Activated CD8-positive, alpha-beta memory T cell treated with anti-CD3 and anti-CD28 coated beads, Interleukin-2, amount 50 U/mL, for 24 hours (primary cell): ENCODE measurements at regions not wholly inside any gene's neighbourhood (a gene's known extent, or its start where the extent isn't known, plus 50 kb on each side); places are given as distances from the start of the nearest gene placed in this dataset.

Source experiments
- DNase-seq: peaks from one replicate; pipeline ENCODE4 v3.0.0-alpha.2; 2020; ENCODE audit errors: extremely low read depth

DNA sequence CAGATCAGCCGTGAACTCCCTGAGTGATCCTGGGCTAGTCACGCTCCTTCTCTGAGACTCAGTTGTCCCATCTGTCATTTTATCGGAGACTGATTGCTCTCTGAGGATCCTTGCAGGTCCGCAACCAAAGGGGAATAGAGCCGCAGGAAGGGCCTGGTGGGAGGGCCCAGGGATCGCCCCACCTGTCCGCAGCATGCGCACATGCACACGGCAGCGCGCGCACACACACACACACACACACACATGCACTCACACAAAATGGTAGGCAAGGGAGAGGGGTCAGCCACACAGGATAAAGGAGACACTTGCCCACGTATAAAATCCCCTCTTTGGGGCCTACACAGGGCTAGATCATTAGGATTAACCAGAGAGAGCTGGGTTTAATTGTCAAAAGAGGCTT is 95.6 kb upstream of the FOXP4 start:
- no peak for DNase-seq

- no peak for DNase-seq
Observed at GRCh38 chr6:41451039-41451438, 95.1 kb upstream of the FOXP4 start.

DNA sequence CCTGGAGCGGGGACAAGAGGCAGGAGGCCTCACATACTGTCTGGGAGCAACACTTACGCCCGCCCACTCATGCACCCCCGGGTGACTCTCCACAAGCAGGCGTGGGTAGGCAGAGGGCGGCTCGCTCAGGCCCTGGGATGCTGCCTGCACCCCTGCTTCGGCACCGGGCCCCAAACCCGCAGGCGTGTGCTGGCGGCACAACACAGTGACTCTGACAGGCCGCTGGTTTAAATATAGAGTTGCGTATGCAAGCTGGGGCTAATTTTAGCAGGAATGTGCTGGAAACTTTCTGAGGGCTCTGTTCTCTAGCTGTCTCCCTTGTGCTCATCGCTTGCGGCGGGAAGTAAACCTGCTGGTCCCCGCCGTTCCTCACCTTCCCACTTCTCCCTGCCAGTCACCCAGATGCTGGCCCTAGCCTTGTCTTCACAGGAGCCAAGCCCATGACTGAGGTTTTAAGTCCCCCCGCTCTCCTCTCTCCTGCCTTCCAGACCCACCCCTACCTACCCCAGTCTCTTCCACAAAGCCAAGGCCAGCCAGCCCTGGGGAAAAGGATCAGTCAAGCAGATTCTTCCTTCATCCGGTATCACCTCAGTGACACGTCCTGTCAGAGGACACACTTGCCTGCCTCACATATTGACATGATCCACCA is 94.5 kb upstream of the FOXP4 start:
- no peak for DNase-seq

DNA sequence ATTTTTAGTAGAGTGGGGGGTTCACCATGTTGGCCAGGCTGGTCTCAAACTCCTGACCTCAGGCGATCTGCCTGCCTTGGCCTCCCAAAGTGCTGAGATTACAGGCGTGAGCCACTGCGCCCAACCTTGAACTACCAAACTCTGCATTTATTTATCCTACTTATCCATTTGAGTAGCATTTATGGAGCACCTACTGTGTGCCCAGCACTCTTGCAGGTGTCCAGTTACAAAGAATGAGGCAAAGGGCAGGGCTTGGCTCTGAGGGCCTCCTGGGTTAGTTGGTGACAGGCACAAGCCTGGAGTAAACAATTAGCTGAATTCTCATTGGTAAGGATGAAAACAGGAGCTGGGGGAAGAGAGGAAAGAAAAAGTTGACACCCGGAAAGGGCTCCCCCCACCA is 93.4 kb upstream of the FOXP4 start:
- no peak for DNase-seq

DNA sequence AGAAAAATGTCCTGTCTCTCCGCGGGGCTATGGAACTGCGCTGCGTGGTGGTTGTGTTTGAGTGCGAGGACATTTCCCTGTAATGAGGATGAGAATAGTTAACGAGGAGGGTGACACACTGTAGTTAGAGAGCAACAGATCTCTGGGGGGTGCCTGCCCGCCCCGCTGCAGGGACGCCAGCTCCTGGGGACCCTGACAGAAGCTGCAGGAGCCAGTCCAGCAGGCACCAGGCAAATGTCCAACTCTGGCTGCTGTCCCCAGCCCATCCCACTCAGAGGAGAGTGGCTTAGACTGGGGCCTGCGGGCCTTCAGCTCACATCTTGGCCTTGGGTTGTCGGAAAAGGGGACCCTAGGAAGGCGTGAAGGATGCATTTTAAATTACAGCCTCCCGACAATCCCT is 92.9 kb upstream of the FOXP4 start:
- no peak for DNase-seq

DNA sequence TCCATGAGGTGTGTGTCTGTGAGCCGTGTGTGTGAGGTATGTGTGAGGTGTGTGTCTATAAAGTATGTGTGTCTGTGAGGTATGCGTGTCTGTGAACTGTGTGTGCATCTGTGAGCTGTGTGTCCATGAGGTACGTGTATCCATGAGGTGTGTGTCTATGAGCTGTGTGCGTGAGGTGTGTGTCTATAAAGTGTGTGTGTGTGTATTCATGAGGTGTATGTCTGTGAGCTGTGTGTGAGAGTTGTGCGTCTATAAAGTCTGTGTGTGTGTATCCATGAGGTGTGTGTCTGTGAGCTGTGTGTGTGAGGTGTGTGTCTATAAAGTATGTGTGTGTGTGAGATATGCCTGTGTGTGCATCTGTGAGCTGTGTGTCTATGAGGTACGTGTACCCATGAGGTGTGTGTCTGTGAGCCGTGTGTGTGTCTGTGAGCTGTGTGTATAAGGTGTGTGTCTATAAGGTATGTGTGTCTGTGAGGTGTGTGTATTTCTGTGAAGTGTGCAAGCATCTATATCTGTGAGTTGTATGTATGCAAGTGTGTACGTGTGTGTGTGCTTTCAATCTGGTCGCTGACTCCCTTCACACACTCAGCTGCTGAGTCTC is 91.9 kb upstream of the FOXP4 start:
- DNase-seq = no peak

GRCh38 chr6:41455410-41455809 is 90.8 kb upstream of the FOXP4 start:
- DNase-seq = no peak

GRCh38 chr6:41455818-41456217 is 90.4 kb upstream of the FOXP4 start:
- DNase-seq = no peak

DNA sequence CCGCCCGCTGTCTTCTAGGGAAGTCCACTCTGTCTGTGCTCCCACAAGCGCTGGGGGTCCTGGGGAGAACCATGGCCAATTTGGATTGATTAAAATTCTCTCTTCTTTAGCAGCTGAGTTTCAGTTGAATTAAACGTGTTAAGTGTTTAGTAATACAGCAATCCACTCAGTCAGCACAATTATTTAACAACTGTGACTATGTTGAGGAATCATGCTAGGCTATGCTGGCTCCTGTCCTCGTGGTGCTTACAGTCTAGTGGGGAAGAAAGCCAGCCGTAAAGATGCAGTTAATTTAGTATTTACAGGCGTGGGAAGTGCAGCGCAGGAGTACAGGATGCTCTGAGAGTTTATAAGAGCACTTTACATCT is 88.9 kb upstream of the FOXP4 start:
- DNase-seq = no peak

GRCh38 chr6:41459738-41460137 is 86.4 kb upstream of the FOXP4 start:
- DNase-seq = no peak

DNA sequence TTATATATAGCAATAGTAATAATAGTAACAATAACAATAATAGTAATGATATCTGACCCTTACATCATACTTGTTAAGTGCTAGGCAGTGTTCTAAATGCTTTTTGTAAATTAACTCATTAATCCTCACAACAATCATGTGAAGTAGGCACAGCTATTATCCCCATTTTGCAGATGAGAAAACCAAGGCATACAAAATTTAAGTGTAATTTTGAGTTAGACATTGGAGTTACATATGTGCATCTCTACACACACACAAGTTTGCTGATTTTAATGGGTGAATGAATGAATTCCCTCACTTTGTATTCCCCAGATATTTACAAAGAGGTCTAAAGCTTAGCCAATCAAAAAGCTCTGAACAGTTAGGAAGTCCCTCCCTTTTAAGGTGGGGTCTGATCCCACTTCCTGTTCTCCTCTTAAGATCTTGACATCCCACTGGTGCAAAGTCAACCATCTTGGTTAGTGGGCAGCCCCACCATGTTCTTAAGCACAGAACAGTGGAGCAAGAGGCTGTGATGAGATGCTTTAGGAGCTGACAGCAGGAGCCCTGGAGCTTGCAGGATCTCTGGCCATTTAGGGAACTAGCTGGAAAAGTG is 85.3 kb upstream of the FOXP4 start:
- no peak for DNase-seq

GRCh38 chr6:41462033-41462432 is 84.1 kb upstream of the FOXP4 start:
- no peak for DNase-seq

- DNase-seq = no peak
Observed at GRCh38 chr6:41463062-41463930, 82.9 kb upstream of the FOXP4 start.

- no peak for DNase-seq
Observed at GRCh38 chr6:41464019-41464418, 82.2 kb upstream of the FOXP4 start.

DNA sequence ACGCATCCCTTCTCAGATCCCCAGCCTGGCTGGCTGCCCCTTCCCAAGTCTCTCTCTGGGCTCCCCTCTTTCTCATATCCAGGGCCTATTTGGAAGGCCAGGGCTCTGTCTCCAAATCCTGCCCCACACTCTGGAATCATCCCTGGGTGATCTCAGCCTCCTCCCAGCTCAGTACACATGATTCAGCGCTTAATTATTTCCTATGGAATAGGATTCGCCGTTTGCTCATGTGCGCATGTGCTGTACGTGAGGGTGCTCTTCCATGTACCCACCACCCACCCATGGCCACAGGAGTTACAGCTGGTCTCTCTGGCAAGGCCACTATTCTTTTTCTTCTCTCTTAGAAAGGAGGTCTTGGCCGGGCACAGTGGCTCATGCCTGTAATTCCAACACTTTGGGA is 81.7 kb upstream of the FOXP4 start:
- DNase-seq = no peak

DNA sequence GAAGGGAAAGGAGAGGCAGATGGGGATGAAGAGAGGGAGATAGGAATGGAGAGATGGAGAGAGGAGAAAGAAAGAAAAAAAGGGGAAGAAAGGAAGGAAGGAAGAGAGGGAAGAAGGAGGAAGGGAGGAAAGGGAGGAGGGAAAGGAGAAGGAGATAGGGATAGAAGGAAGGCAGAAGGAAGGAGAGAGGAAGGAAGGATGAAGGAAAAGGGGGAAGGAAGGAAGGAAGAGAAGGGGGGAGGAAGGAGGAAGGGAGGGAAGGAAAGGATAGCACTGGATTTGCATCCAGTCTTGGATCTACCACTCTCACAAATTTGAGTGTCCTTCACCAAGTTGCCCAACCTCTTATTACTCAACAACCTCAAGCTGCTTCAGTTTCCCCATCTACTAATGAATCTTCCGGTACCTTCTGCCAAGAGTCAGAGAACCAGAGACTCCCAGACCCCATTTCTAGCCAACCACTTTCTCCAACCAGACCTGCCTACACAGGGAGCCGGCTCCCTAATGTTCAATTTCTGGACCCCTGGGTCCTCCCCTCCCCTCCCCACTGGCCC is 79.7 kb upstream of the FOXP4 start:
- DNase-seq = no peak

DNA sequence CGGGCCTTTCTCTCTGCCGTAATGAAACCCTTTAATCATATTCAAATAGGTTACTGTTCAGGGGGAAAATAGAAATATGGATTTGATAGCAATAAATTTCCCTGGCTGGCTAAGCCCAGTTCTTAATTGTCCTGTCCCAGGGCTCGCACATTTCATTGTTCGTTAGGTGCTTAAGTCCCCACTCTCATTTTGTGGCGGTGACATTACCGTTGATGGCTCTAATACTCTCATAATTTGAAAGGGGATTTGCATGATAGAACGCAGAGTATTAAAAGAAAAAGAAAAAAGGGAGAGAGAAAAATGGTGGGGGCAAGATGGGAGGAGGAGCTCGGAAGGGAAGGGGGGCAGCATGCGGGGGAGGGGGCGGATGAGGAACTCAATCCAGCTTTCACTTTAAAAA is 79.1 kb upstream of the FOXP4 start:
- no peak for DNase-seq

GRCh38 chr6:41467627-41468404 is 78.4 kb upstream of the FOXP4 start:
- DNase-seq = no peak

DNA sequence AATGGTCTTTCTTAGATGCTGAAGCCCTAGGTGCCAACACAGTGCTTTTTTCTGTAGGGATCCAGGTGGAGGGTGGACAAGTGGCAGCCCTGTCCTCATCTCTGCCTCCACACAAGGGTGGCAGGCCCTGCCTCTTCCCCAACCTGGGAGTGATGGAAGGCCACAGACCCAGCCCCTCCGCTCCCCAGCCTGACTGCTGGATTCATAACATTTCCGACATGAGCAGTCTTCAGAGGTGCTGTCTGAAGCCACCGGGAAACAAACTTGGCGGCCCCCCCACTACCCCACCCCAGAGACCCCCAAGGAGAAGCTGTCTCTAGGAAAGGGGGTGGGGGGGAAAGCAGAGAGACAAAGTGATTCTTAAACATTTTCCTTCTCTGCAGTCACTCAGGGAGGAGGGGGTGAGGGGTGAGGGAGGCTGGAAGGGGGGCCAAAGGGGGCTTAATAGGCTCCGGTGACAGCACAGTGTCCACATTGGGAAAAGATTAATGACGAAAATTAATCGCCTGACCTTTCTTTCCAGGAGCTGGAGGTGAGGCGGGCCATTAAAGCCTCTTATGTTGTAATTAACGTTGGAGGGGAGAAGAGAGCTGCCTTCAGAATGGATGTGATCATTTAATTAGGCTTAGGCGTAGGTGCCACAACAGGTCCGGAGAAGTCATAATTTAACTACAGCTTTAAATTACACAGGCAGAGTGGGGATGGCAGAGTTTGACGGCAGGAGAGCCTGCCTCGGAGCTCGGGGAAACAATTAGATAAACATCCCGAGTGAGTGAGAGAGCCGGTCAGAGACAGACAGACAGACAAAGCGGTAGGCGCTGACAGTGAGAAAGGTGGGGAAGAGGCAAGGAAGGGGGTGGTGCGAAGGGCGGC is 76.8 kb upstream of the FOXP4 start:
- DNase-seq = no peak

GRCh38 chr6:41470029-41470330 is 76.2 kb upstream of the FOXP4 start:
- no peak for DNase-seq
